ENCODE measurements at regions not wholly inside any gene's neighbourhood (a gene's known extent, or its start where the extent isn't known, plus 50 kb on each side); places are given as distances from the start of the nearest gene placed in this dataset.

- TF ChIP-seq, protein P1, sequence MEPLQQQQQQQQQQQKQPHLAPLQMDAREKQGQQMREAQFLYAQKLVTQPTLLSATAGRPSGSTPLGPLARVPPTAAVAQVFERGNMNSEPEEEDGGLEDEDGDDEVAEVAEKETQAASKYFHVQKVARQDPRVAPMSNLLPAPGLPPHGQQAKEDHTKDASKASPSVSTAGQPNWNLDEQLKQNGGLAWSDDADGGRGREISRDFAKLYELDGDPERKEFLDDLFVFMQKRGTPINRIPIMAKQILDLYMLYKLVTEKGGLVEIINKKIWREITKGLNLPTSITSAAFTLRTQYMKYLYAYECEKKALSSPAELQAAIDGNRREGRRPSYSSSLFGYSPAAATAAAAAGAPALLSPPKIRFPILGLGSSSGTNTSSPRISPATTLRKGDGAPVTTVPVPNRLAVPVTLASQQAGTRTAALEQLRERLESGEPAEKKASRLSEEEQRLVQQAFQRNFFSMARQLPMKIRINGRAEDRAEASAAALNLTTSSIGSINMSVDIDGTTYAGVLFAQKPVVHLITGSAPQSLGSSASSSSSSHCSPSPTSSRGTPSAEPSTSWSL (CRISPR knock-in tag; IDR thresholded peaks at IDR 0.05; ENCODE audit: borderline replicate concordance): no peak
- TF ChIP-seq BCLAF1 (IDR thresholded peaks at IDR 0.05; ENCODE audit: borderline replicate concordance in 1 of 2, control insufficient read depth in 1 of 2, low read depth in 2 of 2, low read length in 1 of 2) (no peak), SMAD1 (IDR thresholded peaks at IDR 0.05; ENCODE audit: low read depth, low read length, partially characterized antibody) (no peak), NBN (IDR thresholded peaks at IDR 0.05; ENCODE audit: low read depth) (no peak), PCBP1 (IDR thresholded peaks at IDR 0.05; ENCODE audit: low read depth, low read length, poor library complexity, severe bottlenecking) (no peak), NR4A1 (CRISPR knock-in tag; IDR thresholded peaks at IDR 0.05) (no peak), NR4A1 (tag; IDR thresholded peaks at IDR 0.05) (no peak), HMG20A (CRISPR knock-in tag; conservative IDR thresholded peaks at IDR 0.05) (no peak), MXI1 (IDR thresholded peaks at IDR 0.05; ENCODE audit: low read depth, low read length) (no peak)
- TF ChIP-seq, protein P2, sequence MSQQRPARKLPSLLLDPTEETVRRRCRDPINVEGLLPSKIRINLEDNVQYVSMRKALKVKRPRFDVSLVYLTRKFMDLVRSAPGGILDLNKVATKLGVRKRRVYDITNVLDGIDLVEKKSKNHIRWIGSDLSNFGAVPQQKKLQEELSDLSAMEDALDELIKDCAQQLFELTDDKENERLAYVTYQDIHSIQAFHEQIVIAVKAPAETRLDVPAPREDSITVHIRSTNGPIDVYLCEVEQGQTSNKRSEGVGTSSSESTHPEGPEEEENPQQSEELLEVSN (IDR thresholded peaks at IDR 0.05; ENCODE audit: borderline replicate concordance in 1 of 2, extremely low read depth in 1 of 2, insufficient read depth in 1 of 2, insufficient read length in 1 of 2, low read depth in 1 of 2, low read length in 1 of 2, poor library complexity in 1 of 2, severe bottlenecking in 1 of 2): no peak
These were observed 253.0 kb downstream of the ARRDC4 start (continued) for GRCh38 chr15:98213346-98213979.
